HEK293 (cell line): ENCODE measurements at regions not wholly inside any gene's neighbourhood (a gene's known extent, or its start where the extent isn't known, plus 50 kb on each side); places are given as distances from the start of the nearest gene placed in this dataset.
A peak's percentile ranks its signal among the peaks of the same experiment; 100 is the strongest.

ENCODE experiments used
- CTCF ChIA-PET: fragments of 350-600 bp; formaldehyde crosslinking; extraction: SDS; loops from one replicate; lab custom pipeline; 2021; ENCODE audit warnings: antibody characterized with exemption; lab: Yijun Ruan, JAX
- POLR2A ChIA-PET: fragments of 300-600 bp; formaldehyde crosslinking; extraction: SDS; loops from one replicate; lab custom pipeline; 2020; ENCODE audit warnings: antibody characterized with exemption, inconsistent platforms; lab: Yijun Ruan, JAX
- H3K27ac ChIP-seq: fragments of 200-500 bp; sonication (Bioruptor generic); 2 replicates; pipeline ENCODE4 v1.5.1; 2014; ENCODE audit warnings: low read depth, low read length, control low read depth, inconsistent platforms; ENCODE audit errors: extremely low read depth
- H3K36me3 ChIP-seq, 2 experiments: fragments of 200-500 bp in 1 of 2; sonication (Bioruptor generic) in 1 of 2; 1 replicate in 1 of 2; 2 replicates in 1 of 2; pipeline ENCODE4 v1.5.1; 2014 to 2017; ENCODE audit warnings: inconsistent platforms in 2 of 2, low read length in 2 of 2; ENCODE audit not compliant: control insufficient read depth in 2 of 2, insufficient read depth in 1 of 2
- H3K4me1 ChIP-seq: fragments of 200-500 bp; sonication (Bioruptor generic); 2 replicates; pipeline ENCODE4 v1.5.1; 2014; ENCODE audit warnings: mild to moderate bottlenecking, low read length, inconsistent platforms; ENCODE audit not compliant: control insufficient read depth, insufficient read depth
- H3K4me3 ChIP-seq: 2 replicates; pipeline ENCODE4 v1.5.1; 2011; ENCODE audit warnings: low read depth, mild to moderate bottlenecking, control low read depth, low read length, moderate library complexity
- H3K9me3 ChIP-seq: fragments of 200-500 bp; sonication (Bioruptor generic); 2 replicates; pipeline ENCODE4 v1.5.1; 2014; ENCODE audit warnings: low read depth, low read length, inconsistent platforms; ENCODE audit not compliant: control insufficient read depth, insufficient read depth
- GLI4 ChIP-seq: fragments of 450-650 bp; formaldehyde crosslinking; IDR thresholded peaks from 2 replicates; pipeline ENCODE4 v1.5.1; 2016; ENCODE audit warnings: missing biosample characterization, missing genetic modification characterization
- HOXC10 ChIP-seq: sonication (generic); formaldehyde crosslinking; IDR thresholded peaks from 2 replicates; pipeline ENCODE4 v1.8.1; 2023; ENCODE audit warnings: mild to moderate bottlenecking, missing genetic modification reagents
- PBX3 ChIP-seq: sonication (generic); formaldehyde crosslinking; IDR thresholded peaks from 2 replicates; pipeline ENCODE4 v1.8.1; 2022; ENCODE audit warnings: mild to moderate bottlenecking, moderate library complexity, missing genetic modification reagents
- SETDB1 ChIP-seq: IDR thresholded peaks from one replicate; pipeline ENCODE4 v1.6.1; 2017; ENCODE audit warnings: mild to moderate bottlenecking, low read length, moderate library complexity, mixed read lengths; ENCODE audit not compliant: insufficient read length
- ZBTB21 ChIP-seq: fragments of 450-650 bp; formaldehyde crosslinking; IDR thresholded peaks from 2 replicates; pipeline ENCODE4 v1.5.1; 2017; ENCODE audit warnings: missing biosample characterization, missing genetic modification characterization
- ZNF133 ChIP-seq: fragments of 450-650 bp; formaldehyde crosslinking; IDR thresholded peaks from 2 replicates; pipeline ENCODE4 v1.5.1; 2016; ENCODE audit warnings: missing biosample characterization, missing genetic modification characterization
- ZNF138 ChIP-seq: fragments of 450-650 bp; formaldehyde crosslinking; IDR thresholded peaks from 2 replicates; pipeline ENCODE4 v1.5.1; 2016; ENCODE audit warnings: missing biosample characterization, missing genetic modification characterization, borderline replicate concordance
- ZNF157 ChIP-seq: fragments of 450-650 bp; formaldehyde crosslinking; IDR thresholded peaks from 2 replicates; pipeline ENCODE4 v1.5.1; 2016; ENCODE audit warnings: missing biosample characterization, missing genetic modification characterization
- ZNF324 ChIP-seq: fragments of 450-650 bp; formaldehyde crosslinking; IDR thresholded peaks from 2 replicates; pipeline ENCODE4 v1.5.1; 2016; ENCODE audit warnings: missing biosample characterization, missing genetic modification characterization
- ZNF335 ChIP-seq: fragments of 450-650 bp; formaldehyde crosslinking; conservative IDR thresholded peaks from 2 replicates; pipeline ENCODE4 v1.5.1; 2016; ENCODE audit warnings: missing biosample characterization, missing genetic modification characterization
- ZNF354C ChIP-seq: fragments of 450-650 bp; formaldehyde crosslinking; IDR thresholded peaks from 2 replicates; pipeline ENCODE4 v1.5.1; 2016; ENCODE audit warnings: missing biosample characterization, missing genetic modification characterization, low read depth, borderline replicate concordance
- ZNF37A ChIP-seq: fragments of 450-650 bp; IDR thresholded peaks from 2 replicates; pipeline ENCODE4 v1.5.1; 2018; ENCODE audit warnings: missing biosample characterization, missing genetic modification characterization
- ZNF549 ChIP-seq: fragments of 450-650 bp; IDR thresholded peaks from 2 replicates; pipeline ENCODE4 v1.5.1; 2018; ENCODE audit warnings: missing biosample characterization, missing genetic modification characterization, mild to moderate bottlenecking, inconsistent platforms, moderate library complexity
- ZNF558 ChIP-seq: fragments of 450-650 bp; formaldehyde crosslinking; IDR thresholded peaks from 2 replicates; pipeline ENCODE4 v1.5.1; 2016; ENCODE audit warnings: missing biosample characterization, missing genetic modification characterization
- ZNF571 ChIP-seq: fragments of 450-650 bp; formaldehyde crosslinking; IDR thresholded peaks from 2 replicates; pipeline ENCODE4 v1.5.0; 2017; ENCODE audit warnings: missing biosample characterization, missing genetic modification characterization
- ZNF629 ChIP-seq: fragments of 450-650 bp; formaldehyde crosslinking; IDR thresholded peaks from 2 replicates; pipeline ENCODE4 v1.5.1; 2017; ENCODE audit warnings: missing biosample characterization, missing genetic modification characterization
- ZNF692 ChIP-seq: fragments of 450-650 bp; formaldehyde crosslinking; IDR thresholded peaks from 2 replicates; pipeline ENCODE4 v1.5.1; 2016; ENCODE audit warnings: missing biosample characterization, missing genetic modification characterization
- ZNF747 ChIP-seq: fragments of 450-650 bp; formaldehyde crosslinking; IDR thresholded peaks from 2 replicates; pipeline ENCODE4 v1.5.1; 2016; ENCODE audit warnings: missing biosample characterization, missing genetic modification characterization

- TF ChIP-seq ZNF354C (tag by site-specific recombination): no peak
- no peak for TF ChIP-seq ZNF571 (tag by site-specific recombination)
- no peak for TF ChIP-seq ZNF335 (tag by site-specific recombination)
- no peak for TF ChIP-seq ZBTB21
Observed at GRCh38 chr2:67528320-67528719, 131.2 kb downstream of the ETAA1 start (continued).

- H3K36me3 ChIP-seq: no peaks in the 10 kb centered on the region
- CTCF ChIA-PET: interaction anchor here (0.7 kb wide), 1 partner anchor 79 kb away, joined by 5 read pairs; no protein-coding TSS in a partner anchor
- H3K4me1 ChIP-seq: no peaks in the 10 kb centered on the region
- no peak overlapping the region for H3K4me3 ChIP-seq
- TF ChIP-seq ZNF692 (tag by site-specific recombination) (no peak), ZNF138 (tag by site-specific recombination) (no peak), ZNF571 (tag by site-specific recombination) (no peak), ZNF629 (tag by site-specific recombination) (no peak), HOXC10 (CRISPR knock-in tag) (no peak), ZNF747 (tag by site-specific recombination) (no peak), ZNF37A (tag by site-specific recombination) (no peak), PBX3 (no peak)
- TF ChIP-seq, all 188 proteins: peak for 0
- H3K9me3 ChIP-seq: no peaks in the 10 kb centered on the region
- H3K27ac ChIP-seq: no peak overlapping the region
- POLR2A ChIA-PET: no interaction called here
Observed at GRCh38 chr2:67532387-67532786, 135.3 kb downstream of the ETAA1 start.

GRCh38 chr2:67534745-67535144 lies 137.6 kb downstream of the ETAA1 start:
- H3K36me3 ChIP-seq: no peaks in the 10 kb centered on the region
- no peaks in the 10 kb centered on the region for H3K9me3 ChIP-seq
- TF ChIP-seq GLI4 (tag by site-specific recombination) (no peak), ZNF558 (tag by site-specific recombination) (no peak), ZNF549 (no peak), ZNF324 (tag by site-specific recombination) (no peak), ZNF157 (tag by site-specific recombination) (no peak)
- H3K27ac ChIP-seq: no peak overlapping the region
- H3K4me1 ChIP-seq: no peaks in the 10 kb centered on the region
- H3K4me3 ChIP-seq: no peak overlapping the region
- POLR2A ChIA-PET: no interaction called here
- CTCF ChIA-PET: interaction anchor here (1.5 kb wide), 1 partner anchor 12 kb away, joined by 4 read pairs; no protein-coding TSS in a partner anchor

GRCh38 chr2:67540962-67541361 lies 143.8 kb downstream of the ETAA1 start:
- no peak overlapping the region for H3K27ac ChIP-seq
- POLR2A ChIA-PET: no interaction called here
- H3K4me3 ChIP-seq: no peak overlapping the region
- no peaks in the 10 kb centered on the region for H3K36me3 ChIP-seq
- H3K9me3 ChIP-seq: no peaks in the 10 kb centered on the region
- H3K4me1 ChIP-seq: no peaks in the 10 kb centered on the region
- CTCF ChIA-PET: no interaction called here
- TF ChIP-seq SETDB1 (peak; percentile 98), ZNF133 (tag by site-specific recombination) (no peak)
